Epithelial cell of esophagus (primary cell): ENCODE measurements at regions not wholly inside any gene's neighbourhood (a gene's known extent, or its start where the extent isn't known, plus 50 kb on each side); places are given as distances from the start of the nearest gene placed in this dataset.

ENCODE experiments used
- DNase-seq: peaks from one replicate; pipeline ENCODE4 v3.0.0; 2010; ENCODE audit warnings: low read depth
- H3K4me3 ChIP-seq: 2 replicates; pipeline ENCODE4 v1.5.1; 2011; ENCODE audit warnings: mild to moderate bottlenecking, low read length, control low read depth
- CTCF ChIP-seq: IDR thresholded peaks from 2 replicates; pipeline ENCODE4 v1.5.1; 2011; ENCODE audit warnings: low read depth, mild to moderate bottlenecking, low read length, control low read depth, inconsistent platforms; ENCODE audit not compliant: insufficient read depth; ENCODE audit errors: missing control alignments

- no peak for DNase-seq
- no peak for TF ChIP-seq CTCF
- H3K4me3 ChIP-seq = no peak overlapping the region
Observed at GRCh38 chr16:18003033-18003432, 333.5 kb downstream of the NPIPA8 start.

GRCh38 chr16:17998996-17999395, 337.5 kb downstream of the NPIPA8 start:
- no peak overlapping the region for H3K4me3 ChIP-seq
- TF ChIP-seq CTCF = no peak
- DNase-seq = no peak

GRCh38 chr16:17998550-17998949, 338.0 kb downstream of the NPIPA8 start:
- H3K4me3 ChIP-seq = no peak overlapping the region
- TF ChIP-seq CTCF = no peak
- DNase-seq = no peak

GRCh38 chr16:17994027-17994426, 342.5 kb downstream of the NPIPA8 start:
- no peak overlapping the region for H3K4me3 ChIP-seq
- TF ChIP-seq CTCF = no peak
- DNase-seq = no peak

GRCh38 chr16:17992416-17992815, 344.1 kb downstream of the NPIPA8 start:
- no peak for DNase-seq
- no peak for TF ChIP-seq CTCF

GRCh38 chr16:17989255-17989654, 347.3 kb downstream of the NPIPA8 start:
- DNase-seq = no peak
- H3K4me3 ChIP-seq = no peak overlapping the region
- TF ChIP-seq CTCF = no peak

More at GRCh38 chr16:17992416-17992815, 344.1 kb downstream of the NPIPA8 start:
- H3K4me3 ChIP-seq = no peak overlapping the region

- H3K4me3 ChIP-seq = no peak overlapping the region
- DNase-seq = no peak
- no peak for TF ChIP-seq CTCF
Observed at GRCh38 chr16:17988839-17989238, 347.7 kb downstream of the NPIPA8 start.
